B cell (primary cell): ENCODE measurements at regions not wholly inside any gene's neighbourhood (a gene's known extent, or its start where the extent isn't known, plus 50 kb on each side); places are given as distances from the start of the nearest gene placed in this dataset.

Experiments
- ATAC-seq: fragments of 200-7000 bp; cut with Tn5 transposase; one replicate; pipeline ENCODE4 v1.10.0; 2021; ENCODE audit warnings: low read depth, mild to moderate bottlenecking, moderate number of reproducible peaks, moderate library complexity
- CTCF ChIA-PET: fragments of 350-600 bp; sonication (Branson Sonifier 250); formaldehyde crosslinking; loops from one replicate; lab custom pipeline; 2021; ENCODE audit warnings: antibody characterized with exemption, inconsistent platforms; lab: Charles Lee
- POLR2A ChIA-PET: fragments of 350-600 bp; sonication (Branson Sonifier 250); formaldehyde crosslinking; loops from one replicate; lab custom pipeline; 2021; ENCODE audit warnings: antibody characterized with exemption; lab: Charles Lee
- DNase-seq: peaks from one replicate; pipeline ENCODE4 v3.0.0; 2013
- H2AFZ ChIP-seq: 2 replicates; pipeline ENCODE4 v1.6.1; 2012; ENCODE audit warnings: mild to moderate bottlenecking, low read depth, low read length; ENCODE audit not compliant: insufficient read depth, poor library complexity, severe bottlenecking
- H3K27ac ChIP-seq, 2 donors: 1 replicate in 1 of 2; 2 replicates in 1 of 2; pipeline ENCODE4 v1.5.1; 2012 to 2013; ENCODE audit warnings: low read length in 2 of 2, mild to moderate bottlenecking in 2 of 2, moderate library complexity in 1 of 2
- H3K27me3 ChIP-seq, 4 experiments: fragments of 200-600 bp in 1 of 4; sonication (generic) in 1 of 4; replicated peaks in 1 of 4; 1 replicate in 2 of 4; 2 replicates in 2 of 4; pipeline versions ENCODE4 v1.6.1 to v1.7.0; 2013 to 2016; ENCODE audit warnings: low read length in 3 of 4, mild to moderate bottlenecking in 2 of 4, mixed read lengths in 1 of 4, moderate library complexity in 1 of 4; ENCODE audit not compliant: insufficient read depth in 4 of 4, control insufficient read depth in 3 of 4; ENCODE audit errors: control extremely low read depth in 1 of 4
- H3K36me3 ChIP-seq, 2 experiments: replicated peaks in 1 of 2; 1 replicate in 1 of 2; 2 replicates in 1 of 2; pipeline versions ENCODE4 v1.6.1 to v1.7.1; 2013; ENCODE audit warnings: low read length in 1 of 2; ENCODE audit not compliant: insufficient read depth in 2 of 2, control insufficient read depth in 1 of 2; ENCODE audit errors: control extremely low read depth in 1 of 2, extremely low read depth in 1 of 2
- H3K4me1 ChIP-seq, 2 donors: fragments of 200-600 bp in 1 of 2; sonication (generic) in 1 of 2; 1 replicate in 1 of 2; 2 replicates in 1 of 2; pipeline versions ENCODE4 v1.5.1 to v1.6.1; 2013 to 2017; ENCODE audit warnings: low read length in 2 of 2; ENCODE audit not compliant: control insufficient read depth in 2 of 2, insufficient read depth in 2 of 2
- H3K4me2 ChIP-seq: replicated peaks from 2 replicates; pipeline ENCODE3; 2012; ENCODE audit warnings: mild to moderate bottlenecking, low read depth, low read length; ENCODE audit not compliant: poor library complexity, severe bottlenecking
- H3K4me3 ChIP-seq, 5 experiments: fragments of 200-600 bp in 1 of 5; sonication (generic) in 1 of 5; 1 replicate in 3 of 5; 2 replicates in 2 of 5; pipeline versions ENCODE4 v1.5.1 to v1.7.0; 2011 to 2016; ENCODE audit warnings: low read length in 4 of 5, mild to moderate bottlenecking in 4 of 5, low read depth in 2 of 5, control low read depth in 1 of 5, moderate library complexity in 1 of 5; ENCODE audit not compliant: insufficient read depth in 1 of 5; ENCODE audit errors: control extremely low read depth in 1 of 5, extremely low read depth in 1 of 5
- H3K79me2 ChIP-seq: fragments of 200-600 bp; sonication (generic); one replicate; pipeline ENCODE4 v1.6.0; 2016; ENCODE audit warnings: low read length; ENCODE audit not compliant: control insufficient read depth, insufficient read depth
- H3K9ac ChIP-seq: fragments of 200-600 bp; sonication (generic); 2 replicates; pipeline ENCODE4 v1.6.1; 2017; ENCODE audit warnings: mild to moderate bottlenecking, low read length, moderate library complexity
- H3K9me3 ChIP-seq, 3 donors: one replicate each; pipeline versions ENCODE4 v1.6.1 to v1.7.1; 2013; ENCODE audit warnings: low read length in 2 of 3; ENCODE audit not compliant: control insufficient read depth in 2 of 3, insufficient read depth in 1 of 3; ENCODE audit errors: control extremely low read depth in 1 of 3
- H4K20me1 ChIP-seq: 2 replicates; pipeline ENCODE4 v1.6.0; 2012; ENCODE audit warnings: mild to moderate bottlenecking, low read length; ENCODE audit not compliant: insufficient read depth, control insufficient read depth, poor library complexity, severe bottlenecking
- H3K27ac Mint-ChIP-seq: one replicate; pipeline ENCODE4 v1.8.0; 2021; ENCODE audit warnings: mixed read lengths
- H3K27me3 Mint-ChIP-seq: one replicate; pipeline ENCODE4 v1.8.0; 2021; ENCODE audit warnings: mixed read lengths
- H3K4me1 Mint-ChIP-seq: one replicate; pipeline ENCODE4 v1.8.0; 2021; ENCODE audit warnings: mixed read lengths
- H3K4me3 Mint-ChIP-seq: one replicate; pipeline ENCODE4 v1.8.0; 2021; ENCODE audit warnings: mixed read lengths
- H3K9me3 Mint-ChIP-seq: one replicate; pipeline ENCODE4 v1.8.0; 2022; ENCODE audit warnings: mixed read lengths; ENCODE audit not compliant: insufficient read depth
- EZH2 ChIP-seq: IDR thresholded peaks from 2 replicates; pipeline ENCODE4 v1.6.1; 2012; ENCODE audit warnings: borderline replicate concordance, low read depth, mild to moderate bottlenecking, moderate library complexity, low read length; ENCODE audit not compliant: insufficient read depth, poor library complexity, severe bottlenecking
- WGBS: methylation state at CpG from one replicate; pipeline ENCODE4 v1.1.5; 2013; ENCODE audit warnings: missing lambda C conversion rate; ENCODE audit not compliant: insufficient coverage; 5-methylcytosine and 5-hydroxymethylcytosine counted together
- intact Hi-C: fragments of 100-400 bp; cut with micrococcal nuclease; formaldehyde crosslinking; loops from one replicate; pipeline ENCODE4 v1.10.0; 2022
- TF ChIP-seq, protein P1 (sequence below): fragments of 200-600 bp; IDR thresholded peaks from one replicate; pipeline ENCODE4 v1.8.0; 2022; ENCODE audit warnings: antibody characterized with exemption, mild to moderate bottlenecking

DNA sequence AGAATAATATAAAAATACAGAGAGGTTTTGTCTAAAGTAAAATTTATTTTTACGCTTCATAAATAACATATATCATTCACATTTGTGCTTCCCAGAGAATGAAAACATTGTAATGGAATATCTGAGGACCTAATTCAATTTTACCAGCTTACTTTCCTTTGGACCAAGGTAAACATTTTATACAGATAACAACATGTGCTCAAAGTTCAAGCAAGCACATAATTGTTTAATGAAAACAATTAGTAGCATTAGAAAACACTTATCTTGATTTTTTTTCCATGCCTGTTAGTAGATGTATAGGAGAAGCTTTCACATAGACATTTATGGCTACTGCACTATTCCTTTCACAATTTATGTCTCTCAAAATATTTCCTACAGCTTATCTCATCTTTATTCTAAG lies 400.0 kb downstream of the ZIC1 start:
- H3K9ac ChIP-seq = no peak overlapping the region
- H3K27ac ChIP-seq = no peak overlapping the region
- H2AFZ ChIP-seq = no peak overlapping the region
- Mint-ChIP-seq H3K9me3 (peaks cover 3% of the 10 kb centered on the region), H3K4me1 (no peaks in the 10 kb centered on the region), H3K27me3 (no peaks in the 10 kb centered on the region), H3K27ac (no peak overlapping the region), H3K4me3 (no peak overlapping the region)
- H4K20me1 ChIP-seq = no peaks in the 10 kb centered on the region
- H3K79me2 ChIP-seq = no peaks in the 10 kb centered on the region
- no peak for TF ChIP-seq EZH2
- TF ChIP-seq, protein P1, sequence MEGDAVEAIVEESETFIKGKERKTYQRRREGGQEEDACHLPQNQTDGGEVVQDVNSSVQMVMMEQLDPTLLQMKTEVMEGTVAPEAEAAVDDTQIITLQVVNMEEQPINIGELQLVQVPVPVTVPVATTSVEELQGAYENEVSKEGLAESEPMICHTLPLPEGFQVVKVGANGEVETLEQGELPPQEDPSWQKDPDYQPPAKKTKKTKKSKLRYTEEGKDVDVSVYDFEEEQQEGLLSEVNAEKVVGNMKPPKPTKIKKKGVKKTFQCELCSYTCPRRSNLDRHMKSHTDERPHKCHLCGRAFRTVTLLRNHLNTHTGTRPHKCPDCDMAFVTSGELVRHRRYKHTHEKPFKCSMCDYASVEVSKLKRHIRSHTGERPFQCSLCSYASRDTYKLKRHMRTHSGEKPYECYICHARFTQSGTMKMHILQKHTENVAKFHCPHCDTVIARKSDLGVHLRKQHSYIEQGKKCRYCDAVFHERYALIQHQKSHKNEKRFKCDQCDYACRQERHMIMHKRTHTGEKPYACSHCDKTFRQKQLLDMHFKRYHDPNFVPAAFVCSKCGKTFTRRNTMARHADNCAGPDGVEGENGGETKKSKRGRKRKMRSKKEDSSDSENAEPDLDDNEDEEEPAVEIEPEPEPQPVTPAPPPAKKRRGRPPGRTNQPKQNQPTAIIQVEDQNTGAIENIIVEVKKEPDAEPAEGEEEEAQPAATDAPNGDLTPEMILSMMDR = no peak
- no peaks in the 10 kb centered on the region for H3K9me3 ChIP-seq
- H3K4me2 ChIP-seq = no peak overlapping the region
- intact Hi-C loops = no loop called here
- H3K4me1 ChIP-seq = no peaks in the 10 kb centered on the region
- H3K36me3 ChIP-seq = no peaks in the 10 kb centered on the region
- ChIA-PET CTCF (no interaction called here), POLR2A (no interaction called here)
- WGBS = no CpG with 5 or more reads among the region's 1 CpG
- no peak for ATAC-seq
- no peak for DNase-seq
- no peak overlapping the region for H3K4me3 ChIP-seq
- no peaks in the 10 kb centered on the region for H3K27me3 ChIP-seq

- H3K4me3 ChIP-seq = no peak overlapping the region
- H3K4me2 ChIP-seq = no peak overlapping the region
- TF ChIP-seq, protein P1 = no peak
- TF ChIP-seq EZH2 = no peak
- no peak overlapping the region for H3K4me3 Mint-ChIP-seq
- H2AFZ ChIP-seq = no peak overlapping the region
- H3K9me3 Mint-ChIP-seq = peaks cover 3% of the 10 kb centered on the region
- no peaks in the 10 kb centered on the region for H3K79me2 ChIP-seq
- no peaks in the 10 kb centered on the region for H3K36me3 ChIP-seq
- DNase-seq = no peak
- H3K27me3 ChIP-seq = no peaks in the 10 kb centered on the region
- H3K9ac ChIP-seq = no peak overlapping the region
- ChIA-PET CTCF (no interaction called here), POLR2A (no interaction called here)
- no peaks in the 10 kb centered on the region for H3K9me3 ChIP-seq
- no peaks in the 10 kb centered on the region for H4K20me1 ChIP-seq
- H3K4me1 Mint-ChIP-seq = no peaks in the 10 kb centered on the region
- H3K27ac ChIP-seq = no peak overlapping the region
- no peaks in the 10 kb centered on the region for H3K4me1 ChIP-seq
- intact Hi-C loops = no loop called here
- H3K27me3 Mint-ChIP-seq = no peaks in the 10 kb centered on the region
- ATAC-seq = no peak
- no peak overlapping the region for H3K27ac Mint-ChIP-seq
- 82% methylated on average over 2 of the region's 4 CpGs for WGBS
Measured at GRCh38 chr3:147812186-147812911, 403.2 kb downstream of the ZIC1 start.
